ENCODE measurements at regions not wholly inside any gene's neighbourhood (a gene's known extent, or its start where the extent isn't known, plus 50 kb on each side); places are given as distances from the start of the nearest gene placed in this dataset.

DNA sequence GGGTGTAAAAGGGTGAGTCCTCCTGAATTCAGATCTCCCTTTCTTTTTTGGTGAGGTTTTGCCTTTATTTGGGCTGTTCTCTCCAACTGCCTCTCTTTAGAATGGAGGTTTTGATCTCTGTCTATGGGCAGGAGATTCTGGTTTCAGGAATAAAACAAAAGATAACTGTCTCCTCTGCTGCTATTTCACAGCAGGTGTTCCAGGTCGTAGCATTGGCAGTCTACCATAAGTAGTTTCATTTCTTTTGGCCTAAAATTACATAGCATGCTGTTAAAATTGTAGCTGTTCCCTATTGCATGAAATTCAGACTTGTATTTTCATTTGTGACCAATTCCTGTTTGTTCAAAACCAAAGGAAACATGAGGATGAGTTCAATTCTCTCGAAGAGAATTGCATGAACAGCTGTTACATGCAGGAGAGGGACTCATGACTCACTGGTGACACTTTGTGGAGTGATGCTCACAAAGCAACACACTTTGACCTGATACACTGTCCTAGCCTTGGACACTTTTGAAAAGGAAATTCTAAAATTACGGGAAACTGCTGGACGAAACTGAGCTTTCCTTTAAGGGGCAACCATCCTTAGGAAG is 76.8 kb upstream of the SIRPG start:
- TF ChIP-seq, protein P1, sequence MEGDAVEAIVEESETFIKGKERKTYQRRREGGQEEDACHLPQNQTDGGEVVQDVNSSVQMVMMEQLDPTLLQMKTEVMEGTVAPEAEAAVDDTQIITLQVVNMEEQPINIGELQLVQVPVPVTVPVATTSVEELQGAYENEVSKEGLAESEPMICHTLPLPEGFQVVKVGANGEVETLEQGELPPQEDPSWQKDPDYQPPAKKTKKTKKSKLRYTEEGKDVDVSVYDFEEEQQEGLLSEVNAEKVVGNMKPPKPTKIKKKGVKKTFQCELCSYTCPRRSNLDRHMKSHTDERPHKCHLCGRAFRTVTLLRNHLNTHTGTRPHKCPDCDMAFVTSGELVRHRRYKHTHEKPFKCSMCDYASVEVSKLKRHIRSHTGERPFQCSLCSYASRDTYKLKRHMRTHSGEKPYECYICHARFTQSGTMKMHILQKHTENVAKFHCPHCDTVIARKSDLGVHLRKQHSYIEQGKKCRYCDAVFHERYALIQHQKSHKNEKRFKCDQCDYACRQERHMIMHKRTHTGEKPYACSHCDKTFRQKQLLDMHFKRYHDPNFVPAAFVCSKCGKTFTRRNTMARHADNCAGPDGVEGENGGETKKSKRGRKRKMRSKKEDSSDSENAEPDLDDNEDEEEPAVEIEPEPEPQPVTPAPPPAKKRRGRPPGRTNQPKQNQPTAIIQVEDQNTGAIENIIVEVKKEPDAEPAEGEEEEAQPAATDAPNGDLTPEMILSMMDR (conservative IDR thresholded peaks at IDR 0.05; ENCODE audit: low read depth, low read length), result peak; percentile 84
- no peak for TF ChIP-seq EZH2 (IDR thresholded peaks at IDR 0.05; ENCODE audit: low read length, unreplicated experiment)
- no peak for TF ChIP-seq EZH2phosphoT487 (IDR thresholded peaks at IDR 0.05; ENCODE audit: borderline replicate concordance, low read length)

Measured in PC-3 (cell line).